SIG-M5 treated with dmso at 0.1 percent for 504 hours (cell line): ENCODE measurements at regions not wholly inside any gene's neighbourhood (a gene's known extent, or its start where the extent isn't known, plus 50 kb on each side); places are given as distances from the start of the nearest gene placed in this dataset.
"Not testable (repeated sequence)": the region's sequence is repeated elsewhere in the genome, so short reads cannot be mapped to it uniquely, and the experiment has no call there.

Experiments
- DNase-seq: peaks from one replicate; lab custom pipeline; 2025; ENCODE audit not compliant: unreplicated experiment; lab: John Stamatoyannopoulos, UW

DNA sequence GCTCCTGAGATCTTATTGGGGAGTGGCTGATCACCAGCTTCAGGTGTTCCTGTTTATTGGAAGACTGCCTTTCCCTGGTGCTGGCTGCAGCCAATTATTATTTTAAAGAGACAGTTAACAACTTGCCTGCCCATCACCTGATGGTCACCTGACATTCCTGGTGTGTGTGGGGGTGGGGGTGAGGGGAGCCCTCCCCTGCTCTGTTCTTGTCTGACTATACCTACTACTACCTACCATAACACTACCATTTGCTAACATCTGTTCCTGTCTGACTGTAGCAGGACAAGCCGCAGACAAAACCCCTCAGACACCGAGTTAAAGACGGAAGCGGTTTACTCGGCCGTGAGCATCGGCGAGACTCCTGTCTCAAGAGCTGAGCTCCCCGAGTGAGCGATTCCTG, 54.9 kb upstream of the NBPF3 start:
- no peak for DNase-seq

DNA sequence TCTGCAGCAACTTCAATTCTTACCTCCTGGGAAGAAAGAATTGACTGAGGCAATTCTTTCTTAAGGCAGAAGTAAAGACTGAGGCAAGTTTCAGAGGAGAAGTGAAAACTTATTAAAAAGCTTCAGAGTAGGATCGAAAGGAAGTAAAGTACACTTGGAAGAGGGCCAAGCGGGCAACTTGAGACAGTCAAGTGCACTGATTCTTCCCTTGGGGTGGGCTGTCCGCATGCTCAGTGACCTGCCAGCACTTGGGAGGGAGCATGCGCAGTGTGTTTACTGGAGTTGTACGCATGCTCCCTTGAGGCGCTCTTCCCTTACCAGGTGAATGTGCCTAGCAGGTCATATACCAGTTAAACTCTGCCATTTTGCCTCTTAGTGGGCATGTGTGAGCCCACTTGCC, 55.3 kb upstream of the NBPF3 start:
- peak; percentile 50 for DNase-seq

DNA sequence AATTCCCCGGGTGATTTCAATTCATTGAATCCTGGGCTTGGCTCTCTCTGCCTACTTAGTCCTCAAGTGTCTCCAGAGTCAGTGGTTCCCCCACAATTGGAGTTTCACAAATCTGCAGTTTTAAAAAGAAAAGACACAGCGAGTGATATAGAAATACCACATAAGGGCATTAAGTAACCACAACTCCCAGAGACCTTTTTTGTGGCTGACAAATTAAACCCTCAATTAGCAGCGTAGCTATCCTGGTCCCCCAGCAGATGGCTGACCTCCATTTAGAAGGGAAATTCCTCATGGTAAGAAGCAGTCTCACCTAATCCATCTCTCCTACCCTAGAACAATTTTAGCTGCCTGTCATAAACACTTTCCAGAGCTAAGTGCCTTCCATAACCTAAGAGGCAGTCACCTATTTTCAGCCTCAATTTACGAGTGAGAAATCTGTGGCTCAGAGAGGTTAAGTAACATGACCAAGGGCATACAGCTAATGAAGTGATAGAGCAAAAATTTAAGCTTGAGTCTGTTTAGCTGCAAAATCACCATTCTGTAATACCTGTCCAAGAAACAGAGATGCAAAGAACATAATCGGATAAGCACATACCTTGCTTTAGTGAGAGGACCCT, 56.0 kb upstream of the NBPF3 start:
- no peak for DNase-seq

DNA sequence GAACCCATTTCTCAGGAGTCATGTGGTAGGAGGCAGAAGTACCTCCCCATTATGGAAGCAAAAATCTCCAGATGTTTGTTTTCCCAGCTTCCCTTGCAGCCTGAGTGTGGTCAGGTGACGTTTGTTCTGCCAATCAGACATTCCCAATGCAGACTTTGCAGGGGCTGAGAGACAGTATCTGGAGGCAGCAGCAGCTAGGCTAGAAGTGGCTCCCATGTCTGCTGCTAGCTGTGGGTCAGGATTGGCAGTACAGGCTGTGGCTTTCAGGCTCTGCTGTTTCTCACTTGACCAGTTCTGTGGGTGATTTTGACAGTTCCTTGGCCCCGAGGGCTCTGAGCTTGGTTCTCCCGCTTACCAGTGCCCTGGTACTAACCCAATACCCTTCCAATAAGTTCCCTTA, 58.6 kb upstream of the NBPF3 start:
- DNase-seq, result no peak

- not testable (repeated sequence) for DNase-seq
Measured at GRCh38 chr1:21380147-21380546, 59.8 kb upstream of the NBPF3 start.

- no peak for DNase-seq
Measured at GRCh38 chr1:21379571-21379970, 60.4 kb upstream of the NBPF3 start.

DNA sequence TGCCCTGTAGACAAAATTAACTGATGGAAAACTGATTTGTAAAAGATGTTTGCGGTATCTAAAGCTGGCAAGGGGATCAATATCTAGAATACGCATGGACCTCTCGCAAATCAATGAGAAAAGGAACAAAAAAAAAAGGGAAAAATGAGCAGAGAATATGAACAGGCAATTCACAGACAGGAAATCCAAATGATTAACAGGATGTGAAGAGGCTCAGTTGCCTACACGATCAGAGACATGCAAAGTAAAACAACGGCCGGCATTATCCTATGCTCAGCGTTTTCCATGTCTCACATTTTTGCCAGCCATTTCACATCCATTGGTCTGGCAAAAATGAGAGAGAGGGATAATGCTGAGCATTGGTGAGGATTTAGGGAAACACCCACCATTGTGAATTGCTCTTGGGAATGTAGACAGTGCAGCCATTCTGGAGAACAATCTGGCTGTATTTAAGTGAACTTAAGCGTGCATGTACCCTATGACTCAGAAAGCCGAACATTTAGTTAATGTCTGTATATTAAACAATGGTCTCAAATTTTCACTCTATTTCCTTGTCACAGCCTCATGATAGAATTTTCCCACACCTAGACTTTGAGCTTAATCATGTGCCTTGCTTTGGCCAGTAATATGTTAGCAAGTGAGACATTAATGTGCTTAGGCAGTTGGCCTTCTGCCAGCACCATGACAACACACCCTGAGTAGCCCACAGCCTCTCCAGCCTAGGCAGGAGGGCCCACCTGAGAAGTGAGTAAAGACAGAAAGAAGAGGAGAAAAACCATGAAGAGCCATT, 61.0 kb upstream of the NBPF3 start:
- no peak for DNase-seq

- no peak for DNase-seq
Measured at GRCh38 chr1:21372383-21372782, 67.6 kb upstream of the NBPF3 start.

DNA sequence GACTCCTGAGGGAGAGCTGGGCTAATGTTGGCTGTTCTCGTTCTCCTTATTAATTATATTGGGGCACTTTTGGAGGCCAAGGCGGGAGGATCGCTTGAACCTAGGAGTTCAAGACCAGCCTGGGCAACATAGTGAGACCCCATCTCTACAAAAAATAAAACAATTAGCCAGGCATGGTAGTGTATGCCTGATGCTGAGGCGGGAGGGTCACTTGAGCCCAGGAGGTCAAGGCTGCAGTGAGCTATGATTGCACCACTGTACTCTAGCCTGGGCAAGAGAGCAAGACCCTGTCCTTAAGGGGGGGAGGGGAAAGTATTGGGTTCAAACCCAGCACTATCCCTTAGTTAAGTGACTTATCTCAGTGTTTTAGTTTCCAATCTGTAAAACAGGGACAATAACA, 70.0 kb upstream of the NBPF3 start:
- no peak for DNase-seq

DNA sequence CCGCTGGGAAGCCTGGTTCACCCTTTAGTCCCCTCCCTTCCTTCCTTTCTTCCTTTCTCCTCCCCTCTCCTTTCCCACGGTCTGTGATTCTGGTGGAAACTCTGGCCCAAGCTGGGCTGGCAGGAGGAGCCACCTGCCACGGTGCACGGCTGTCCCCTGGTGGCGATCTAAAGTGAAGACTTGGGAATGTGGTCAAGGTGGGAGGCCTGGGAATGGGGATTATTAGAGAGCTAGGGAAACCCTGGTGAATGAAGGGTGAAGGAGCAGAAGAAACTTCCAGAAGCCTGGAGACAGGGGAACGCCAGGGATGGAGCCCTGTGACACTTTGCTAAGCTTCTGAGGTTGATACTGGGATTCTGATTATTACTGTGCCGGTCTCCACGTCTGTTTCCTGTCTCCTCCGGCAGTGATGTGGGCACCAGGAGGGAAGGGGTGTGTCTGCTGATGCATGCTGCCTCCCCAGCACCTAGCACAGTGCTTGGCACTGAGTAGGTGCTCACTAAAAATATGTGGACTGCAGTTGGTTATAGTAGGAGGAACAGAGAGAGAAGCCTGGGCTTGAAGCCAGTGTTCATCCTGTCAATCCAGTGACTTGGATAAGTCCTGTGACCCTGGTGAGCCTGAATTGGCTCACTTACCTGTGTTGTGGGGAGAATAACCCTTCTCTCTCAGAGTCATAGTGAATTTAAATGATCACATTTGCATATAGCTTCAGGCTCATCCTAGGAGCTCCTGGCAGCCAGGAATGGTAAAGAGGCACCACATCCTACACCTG, 71.2 kb upstream of the NBPF3 start:
- DNase-seq, result no peak

DNA sequence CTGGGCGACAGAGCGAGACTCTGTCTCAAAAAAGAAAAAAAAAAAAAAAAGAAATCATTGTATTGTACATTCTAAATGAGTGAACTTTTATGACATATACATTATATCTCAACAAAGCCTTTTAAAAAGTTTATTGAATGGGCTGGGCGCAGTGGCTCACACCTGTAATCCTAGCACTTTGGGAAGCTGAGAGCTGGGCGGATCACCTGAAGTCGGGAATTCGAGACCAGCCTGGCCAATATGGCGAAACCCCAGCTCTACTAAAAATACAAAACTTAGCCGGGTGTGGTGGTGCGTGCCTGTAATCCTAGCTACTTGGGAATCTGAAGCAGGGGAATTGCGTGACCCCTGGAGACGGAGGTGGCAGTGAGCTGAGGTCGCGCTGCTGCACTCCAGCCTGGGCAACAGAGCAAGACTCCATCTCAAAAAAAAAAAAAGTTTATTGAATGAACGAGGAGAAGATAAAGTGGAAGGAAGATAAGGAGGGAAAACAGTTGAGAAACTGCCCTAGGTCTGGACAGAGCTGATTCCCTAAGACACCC, 71.9 kb upstream of the NBPF3 start:
- DNase-seq, result not testable (repeated sequence)

- DNase-seq, result no peak
Measured at GRCh38 chr1:21366288-21366687, 73.6 kb upstream of the NBPF3 start.

GRCh38 chr1:21365036-21365435, 74.8 kb upstream of the ECE1 start:
- no peak for DNase-seq

- DNase-seq, result no peak
Measured at GRCh38 chr1:21362096-21362495, 71.8 kb upstream of the ECE1 start.

DNA sequence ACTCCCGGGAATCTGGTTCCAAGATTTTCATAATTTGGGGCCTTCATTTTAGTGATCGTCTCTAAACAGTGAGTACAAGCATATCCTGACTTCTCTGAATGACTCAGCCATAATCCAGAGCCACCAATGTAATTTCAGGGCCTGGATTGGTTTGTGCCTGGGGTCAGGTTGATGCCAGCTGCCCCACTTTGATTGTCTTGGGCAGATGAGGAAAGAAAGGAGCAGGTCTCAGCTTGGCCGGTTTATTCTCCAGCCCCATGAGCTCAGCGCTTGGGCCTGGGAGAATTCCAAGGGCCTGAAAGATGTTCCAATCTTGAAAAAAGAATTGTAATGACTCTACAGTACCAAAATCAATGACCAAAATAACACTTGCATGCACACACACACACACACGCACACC, 71.2 kb upstream of the ECE1 start:
- DNase-seq, result no peak

DNA sequence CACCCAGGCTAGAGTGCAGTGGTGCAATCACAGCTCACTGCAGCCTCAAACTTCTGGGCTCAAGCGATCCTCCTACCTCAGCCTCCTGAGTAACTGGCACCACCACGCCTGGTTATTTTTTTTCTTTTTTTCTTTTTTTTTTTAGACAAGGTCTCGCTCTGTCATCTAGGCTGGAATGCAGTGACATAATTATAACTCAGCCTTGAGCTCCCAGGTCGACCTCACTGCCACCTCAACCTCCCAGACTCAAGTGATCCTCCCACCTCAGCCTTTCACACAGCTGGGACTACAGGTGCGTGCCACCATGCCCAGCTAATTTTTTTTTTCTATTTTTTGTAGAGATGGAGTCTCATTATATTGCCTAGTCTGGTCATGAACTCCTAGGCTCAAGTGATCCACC, 66.9 kb upstream of the ECE1 start:
- no peak for DNase-seq

DNA sequence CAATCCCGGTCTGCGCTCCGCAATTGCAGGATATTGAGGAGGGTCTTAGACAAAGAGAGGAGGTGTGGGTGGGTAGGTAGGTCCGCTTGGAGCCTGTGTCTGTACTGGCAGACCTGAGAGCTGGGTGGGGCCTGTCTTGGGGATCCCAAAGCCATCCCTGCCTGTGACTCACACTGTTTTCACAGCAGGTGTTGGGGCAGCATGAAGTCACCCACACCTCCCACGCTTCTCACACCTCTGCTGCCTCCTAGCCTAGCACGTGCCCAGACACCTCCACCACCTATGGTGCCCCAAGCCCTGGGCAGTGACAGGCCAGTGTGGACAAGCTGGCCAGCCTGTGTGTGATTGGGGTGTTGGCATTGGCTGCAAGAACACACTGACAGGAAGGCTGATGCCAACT, 65.7 kb upstream of the ECE1 start:
- no peak for DNase-seq

GRCh38 chr1:21352586-21352985, 62.3 kb upstream of the ECE1 start:
- no peak for DNase-seq

- DNase-seq, result no peak
Measured at GRCh38 chr1:21351901-21352300, 61.6 kb upstream of the ECE1 start.

DNA sequence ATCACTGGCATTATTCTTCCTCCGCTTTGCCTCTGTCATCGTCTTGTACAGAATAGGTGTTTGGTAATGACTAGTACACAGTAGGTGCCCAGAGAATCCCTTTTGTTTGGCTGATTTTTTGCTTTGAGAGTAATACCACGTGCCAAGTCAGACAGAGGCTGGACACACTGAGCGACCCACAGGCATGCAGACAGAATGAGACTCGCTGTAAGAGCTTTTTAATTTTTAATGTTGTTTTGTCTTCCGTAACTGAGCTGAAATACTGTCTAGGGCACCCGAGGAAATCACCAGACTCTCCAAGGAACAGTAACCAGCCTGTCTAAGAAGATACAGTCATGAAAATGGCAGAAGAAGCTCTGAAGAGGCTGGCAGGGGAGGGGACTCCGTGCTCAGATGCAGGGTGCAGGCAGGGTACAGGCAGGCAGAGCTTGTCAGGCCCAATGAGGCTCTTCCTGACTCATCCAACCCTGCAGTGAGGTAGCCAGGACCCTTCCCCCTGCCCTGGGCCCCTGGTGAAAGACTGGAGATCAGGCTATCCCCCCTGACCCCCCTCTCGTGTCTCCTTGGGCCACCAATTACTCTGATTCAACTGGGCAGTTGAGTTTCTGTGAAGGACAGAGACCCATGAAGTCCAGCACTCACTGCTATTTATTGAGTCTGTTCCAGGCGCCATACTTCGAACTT, 60.1 kb upstream of the ECE1 start:
- no peak for DNase-seq

- no peak for DNase-seq
Measured at GRCh38 chr1:21349693-21350092, 59.4 kb upstream of the ECE1 start.
